Naive thymus-derived CD8-positive, alpha-beta T cell (primary cell): ENCODE measurements at regions not wholly inside any gene's neighbourhood (a gene's known extent, or its start where the extent isn't known, plus 50 kb on each side); places are given as distances from the start of the nearest gene placed in this dataset.

ENCODE experiments used
- ATAC-seq, 2 donors: fragments of 150-1000 bp; cut with Tn5 transposase in 1 of 2; sonication (Bioruptor Pico), chemical (Tn5 transposase) in 1 of 2; 1 replicate in 1 of 2; 2 replicates in 1 of 2; pipeline ENCODE4 v1.10.0; 2021; ENCODE audit warnings: mild to moderate bottlenecking in 2 of 2, moderate library complexity in 2 of 2
- POLR2A ChIA-PET: fragments of 350-600 bp; sonication (Branson Sonifier 250); formaldehyde crosslinking; loops from one replicate; lab custom pipeline; 2021; ENCODE audit warnings: antibody characterized with exemption; lab: Charles Lee
- DNase-seq, 10 donors: peaks; one replicate each; pipeline versions ENCODE4 v3.0.0 to v3.0.0-alpha.2; 2020 to 2022
- H3K27ac Mint-ChIP-seq, 10 donors: one replicate each; pipeline ENCODE4 v1.8.0; 2020 to 2022; ENCODE audit warnings: mild to moderate bottlenecking in 10 of 10, mixed read lengths in 10 of 10, moderate library complexity in 4 of 10, inconsistent platforms in 1 of 10
- H3K27me3 Mint-ChIP-seq, 5 donors: one replicate each; pipeline ENCODE4 v1.8.0; 2021 to 2022; ENCODE audit warnings: mixed read lengths in 5 of 5
- H3K36me3 Mint-ChIP-seq, 3 donors: one replicate each; pipeline ENCODE4 v1.8.0; 2020 to 2022; ENCODE audit warnings: mixed read lengths in 3 of 3, mild to moderate bottlenecking in 2 of 3, inconsistent platforms in 1 of 3
- H3K4me1 Mint-ChIP-seq, 4 donors: one replicate each; pipeline ENCODE4 v1.8.0; 2021 to 2022; ENCODE audit warnings: mixed read lengths in 4 of 4
- H3K4me3 Mint-ChIP-seq, 10 donors: one replicate each; pipeline ENCODE4 v1.8.0; 2020 to 2022; ENCODE audit warnings: mild to moderate bottlenecking in 10 of 10, mixed read lengths in 10 of 10, moderate library complexity in 6 of 10, inconsistent platforms in 1 of 10
- H3K9me3 Mint-ChIP-seq, 9 donors: one replicate each; pipeline ENCODE4 v1.8.0; 2020 to 2022; ENCODE audit warnings: mixed read lengths in 9 of 9, mild to moderate bottlenecking in 3 of 9, inconsistent platforms in 1 of 9, moderate library complexity in 1 of 9

DNA sequence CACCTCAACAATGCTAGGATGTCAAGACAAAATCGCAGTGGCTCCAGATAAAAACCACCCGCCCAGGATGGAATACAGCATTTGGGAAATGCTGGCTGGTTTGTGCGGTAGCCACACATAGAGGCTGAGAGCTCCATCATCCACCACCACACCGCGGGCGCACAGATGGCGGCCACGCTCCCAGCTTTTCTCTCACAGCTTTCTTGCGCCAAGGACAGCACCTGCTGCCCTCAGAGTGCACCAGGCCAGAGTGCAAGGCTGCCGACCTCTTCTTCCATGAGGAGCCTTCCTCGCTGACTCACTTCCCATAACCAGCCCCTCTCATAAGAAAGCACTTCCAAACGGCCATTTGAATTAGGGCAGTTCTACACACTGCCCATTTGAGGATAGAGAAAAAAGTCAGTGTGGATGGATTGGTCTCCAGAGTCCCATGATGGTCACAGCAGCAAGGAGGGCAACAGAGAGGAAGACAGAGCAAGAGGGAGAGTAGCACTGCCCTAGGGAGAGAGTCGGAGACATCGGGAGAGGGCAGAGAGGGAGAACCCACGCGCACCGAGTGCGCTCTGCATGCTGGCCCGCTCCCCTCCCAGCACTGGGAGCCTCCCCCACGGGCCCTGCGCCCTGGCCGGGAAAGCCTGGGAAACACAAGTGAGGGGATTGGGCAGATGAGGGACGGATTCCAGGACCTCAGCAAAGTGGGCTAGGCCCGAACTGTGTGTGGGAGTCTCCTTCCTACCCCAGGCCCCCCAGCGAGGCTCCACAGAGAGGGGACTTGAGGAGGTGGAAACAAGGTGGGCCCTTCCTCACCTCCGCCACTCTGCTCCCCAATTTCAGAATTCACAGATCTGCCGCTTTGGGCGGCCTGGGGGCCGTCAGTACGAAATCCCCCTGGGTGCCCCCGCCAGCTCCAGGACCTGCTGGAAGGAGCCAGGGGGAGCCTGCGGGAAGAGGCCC lies 156.9 kb downstream of the USP12 start:
- Mint-ChIP-seq H3K4me3 (no peak overlapping the region), H3K27ac (no peak overlapping the region), H3K4me1 (no peaks in the 10 kb centered on the region), H3K27me3 (peaks cover 0 to 7% (median 4%) of the 10 kb centered on the region in 5 donors), H3K9me3 (no peaks in the 10 kb centered on the region), H3K36me3 (no peaks in the 10 kb centered on the region)
- POLR2A ChIA-PET: no interaction called here
- DNase-seq: no peak
- no peak for ATAC-seq

DNA sequence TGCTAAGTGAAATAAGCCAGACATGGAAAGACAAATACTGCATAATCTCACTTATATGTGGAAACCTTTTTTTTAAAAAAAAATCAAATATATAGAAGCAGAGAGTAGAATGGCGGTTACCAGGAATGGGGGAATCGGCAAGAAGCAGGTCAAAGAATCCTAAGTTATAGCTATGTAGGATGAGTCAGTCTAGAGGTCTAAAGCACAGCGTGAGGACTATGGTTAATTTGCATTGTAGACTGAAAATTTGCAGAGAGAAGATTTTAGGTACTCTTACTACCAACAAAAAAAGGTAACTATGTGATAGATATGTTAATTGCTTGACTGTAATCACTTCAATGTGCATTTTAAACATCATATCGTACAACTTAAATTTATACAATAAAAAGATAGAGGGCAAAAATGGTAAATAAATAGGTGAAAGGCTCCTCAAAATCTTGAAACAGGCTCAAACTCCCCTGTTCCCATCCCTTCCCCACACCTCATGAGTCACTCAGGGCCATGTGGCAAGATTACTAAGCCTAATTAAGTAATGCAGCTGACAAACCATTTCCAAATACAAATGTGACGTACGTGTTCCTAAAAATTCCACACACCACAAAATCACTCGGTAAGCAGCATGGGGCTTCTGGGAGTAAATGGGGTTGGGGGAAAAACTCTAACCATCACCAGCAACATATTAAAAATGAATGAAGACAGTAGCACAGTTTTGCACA lies 159.0 kb downstream of the USP12 start:
- ATAC-seq (no peak), DNase-seq (no peak)
- Mint-ChIP-seq H3K27ac (no peak overlapping the region), H3K9me3 (no peaks in the 10 kb centered on the region), H3K4me3 (no peak overlapping the region), H3K4me1 (no peaks in the 10 kb centered on the region), H3K27me3 (peaks cover 2 to 9% (median 6%) of the 10 kb centered on the region in 5 donors), H3K36me3 (no peaks in the 10 kb centered on the region)
- POLR2A ChIA-PET: no interaction called here

DNA sequence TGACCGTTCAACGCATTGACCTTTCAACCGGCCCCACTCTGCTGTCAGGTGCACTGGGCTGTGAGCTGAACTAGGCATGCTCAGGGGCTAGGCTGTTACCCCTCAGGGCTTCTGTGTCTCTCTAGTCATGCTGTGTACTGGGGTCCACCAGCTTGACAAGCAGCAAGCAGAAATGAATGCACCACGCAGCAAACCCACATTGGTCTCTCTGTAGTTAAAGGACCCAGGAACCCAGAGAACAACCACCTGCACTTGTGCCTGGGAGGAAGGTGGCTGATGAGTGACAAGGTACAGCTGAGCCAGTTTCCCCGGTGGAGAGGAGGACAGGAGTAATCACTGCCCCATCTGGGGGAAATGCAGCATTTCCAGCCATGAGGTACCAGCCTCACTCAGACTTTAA lies 159.9 kb downstream of the USP12 start:
- POLR2A ChIA-PET: no interaction called here
- peaks cover 12 to 14% (median 13%) of the 10 kb centered on the region in 5 donors for H3K27me3 Mint-ChIP-seq
- DNase-seq (no peak), ATAC-seq (no peak)
- H3K9me3 Mint-ChIP-seq: no peaks in the 10 kb centered on the region
- H3K27ac Mint-ChIP-seq: peak overlapping the region in 1 of 10 donors; percentile 34
- H3K36me3 Mint-ChIP-seq: no peaks in the 10 kb centered on the region
- peaks cover 0 to 2% (median 0%) of the 10 kb centered on the region in 4 donors for H3K4me1 Mint-ChIP-seq
- H3K4me3 Mint-ChIP-seq: no peak overlapping the region

DNA sequence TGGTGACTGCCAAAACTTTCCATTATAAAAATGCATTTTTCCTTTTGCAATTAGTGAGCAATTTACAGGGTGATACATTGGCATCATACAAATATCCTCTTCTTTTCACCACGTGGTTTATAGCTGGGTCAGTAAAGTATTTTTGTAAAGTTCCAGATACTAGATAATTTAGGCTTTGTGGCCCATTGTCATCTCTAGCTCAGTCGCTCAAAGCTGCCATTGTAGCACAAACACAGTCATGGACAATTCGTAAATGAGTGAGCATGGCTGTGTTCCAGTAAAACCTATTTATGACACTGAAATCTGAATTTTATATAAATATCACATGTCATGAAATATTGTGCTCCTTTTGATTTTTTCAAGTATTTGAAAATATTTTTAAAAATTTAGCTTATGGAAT lies 162.9 kb downstream of the USP12 start:
- Mint-ChIP-seq H3K4me1 (peaks cover 5 to 12% (median 7%) of the 10 kb centered on the region in 4 donors), H3K27ac (no peak overlapping the region), H3K4me3 (no peak overlapping the region), H3K9me3 (no peaks in the 10 kb centered on the region), H3K36me3 (no peaks in the 10 kb centered on the region), H3K27me3 (peaks cover 23 to 35% (median 33%) of the 10 kb centered on the region in 5 donors)
- no peak for DNase-seq
- no peak for ATAC-seq
- POLR2A ChIA-PET: no interaction called here

DNA sequence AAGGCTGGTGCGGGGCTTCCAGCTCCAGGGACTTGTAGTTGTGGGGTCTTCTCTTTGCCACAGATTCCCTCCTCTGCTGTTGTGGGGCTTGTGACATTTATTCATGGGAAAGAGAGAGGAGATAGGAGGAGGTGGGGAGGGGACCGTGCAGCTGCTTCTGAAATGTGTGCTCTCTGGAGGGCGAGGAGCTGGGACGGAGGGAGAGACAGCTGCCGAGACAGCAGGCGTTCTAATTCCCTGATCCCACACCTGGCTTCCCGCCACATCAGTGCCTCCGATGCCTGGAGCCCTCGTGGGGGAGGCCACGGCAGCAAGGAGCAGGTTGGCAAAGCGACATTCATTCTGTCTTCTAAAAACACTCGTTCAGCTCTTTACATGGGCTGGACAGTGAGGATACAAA lies 164.4 kb downstream of the USP12 start:
- Mint-ChIP-seq H3K9me3 (no peaks in the 10 kb centered on the region), H3K27me3 (peaks cover 25 to 50% (median 43%) of the 10 kb centered on the region in 5 donors), H3K27ac (no peak overlapping the region), H3K4me3 (peak overlapping the region in 1 of 10 donors; percentile 7), H3K36me3 (no peaks in the 10 kb centered on the region), H3K4me1 (peaks cover 5 to 12% (median 7%) of the 10 kb centered on the region in 4 donors)
- POLR2A ChIA-PET: no interaction called here
- no peak for DNase-seq
- ATAC-seq: no peak

DNA sequence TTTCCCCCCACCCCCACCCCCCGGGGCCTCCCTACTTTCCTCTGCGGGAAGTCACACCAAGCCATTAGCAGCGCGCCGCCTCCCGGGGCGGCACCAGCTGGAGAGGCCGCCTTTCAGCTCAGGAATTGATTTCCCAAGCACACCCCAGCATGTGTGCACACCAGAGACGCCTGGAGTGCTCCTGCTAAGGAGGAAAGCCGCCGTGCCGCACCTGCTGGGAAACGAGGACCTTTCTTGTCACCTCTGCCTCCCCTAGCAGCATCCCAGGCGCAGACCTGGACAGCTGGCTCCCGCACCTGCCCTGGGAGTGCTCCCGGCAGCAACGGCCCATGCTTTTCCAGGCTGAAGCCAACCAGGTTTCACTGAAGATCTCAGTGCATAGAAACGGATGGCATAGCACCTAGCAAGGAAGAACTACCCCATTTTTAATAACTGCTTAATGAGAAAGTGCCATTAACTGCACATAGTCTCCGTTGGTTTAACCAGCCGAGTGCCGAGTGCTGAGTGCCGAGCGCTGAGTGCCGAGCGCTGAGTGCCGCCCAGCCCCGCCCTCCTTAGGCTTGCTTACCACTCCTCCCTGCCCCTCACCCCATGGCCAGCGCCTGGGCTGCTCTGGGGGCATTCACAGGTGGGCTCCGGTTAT lies 165.0 kb downstream of the USP12 start:
- DNase-seq (no peak), ATAC-seq (no peak)
- H3K36me3 Mint-ChIP-seq: no peaks in the 10 kb centered on the region
- no peaks in the 10 kb centered on the region for H3K9me3 Mint-ChIP-seq
- peaks cover 5 to 12% (median 9%) of the 10 kb centered on the region in 4 donors for H3K4me1 Mint-ChIP-seq
- H3K4me3 Mint-ChIP-seq: peak overlapping the region in 3 of 10 donors; percentile 42 to 54 (median 48)
- peak overlapping the region in 1 of 10 donors; percentile 37 for H3K27ac Mint-ChIP-seq
- POLR2A ChIA-PET: no interaction called here
- peaks cover 25 to 54% (median 48%) of the 10 kb centered on the region in 5 donors for H3K27me3 Mint-ChIP-seq

DNA sequence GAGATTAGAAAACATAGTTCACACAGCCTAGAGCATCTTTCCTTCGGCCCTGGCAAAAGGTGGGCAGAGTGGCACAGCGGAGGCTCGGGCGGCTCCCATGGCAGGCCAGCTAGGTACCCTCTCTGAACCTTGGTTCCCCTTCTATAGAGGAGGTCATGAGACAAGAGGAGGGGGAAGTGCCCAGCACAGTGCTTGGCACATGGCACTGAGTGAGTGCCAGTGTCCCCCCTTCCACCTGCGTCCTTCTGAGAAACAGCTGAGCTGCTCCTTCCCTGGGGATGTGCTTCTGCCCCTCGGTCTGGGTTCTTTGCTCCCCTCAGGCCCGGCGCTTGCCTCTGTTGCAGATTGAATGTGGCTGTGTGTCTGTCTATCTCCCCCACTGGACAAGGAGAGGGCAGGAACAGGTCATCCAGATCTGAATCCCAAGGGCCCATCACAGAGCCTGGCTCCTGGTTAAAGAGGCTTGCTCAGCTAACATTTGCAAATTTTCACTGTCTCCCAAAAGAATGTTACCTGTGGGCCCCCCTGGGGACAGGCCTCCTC lies 165.6 kb downstream of the USP12 start:
- Mint-ChIP-seq H3K4me1 (peaks cover 5 to 16% (median 10%) of the 10 kb centered on the region in 4 donors), H3K27me3 (peaks cover 25 to 60% (median 54%) of the 10 kb centered on the region in 5 donors), H3K36me3 (no peaks in the 10 kb centered on the region), H3K27ac (no peak overlapping the region), H3K9me3 (no peaks in the 10 kb centered on the region), H3K4me3 (peak overlapping the region in 1 of 10 donors; percentile 54)
- no peak for ATAC-seq
- POLR2A ChIA-PET: no interaction called here
- no peak for DNase-seq

DNA sequence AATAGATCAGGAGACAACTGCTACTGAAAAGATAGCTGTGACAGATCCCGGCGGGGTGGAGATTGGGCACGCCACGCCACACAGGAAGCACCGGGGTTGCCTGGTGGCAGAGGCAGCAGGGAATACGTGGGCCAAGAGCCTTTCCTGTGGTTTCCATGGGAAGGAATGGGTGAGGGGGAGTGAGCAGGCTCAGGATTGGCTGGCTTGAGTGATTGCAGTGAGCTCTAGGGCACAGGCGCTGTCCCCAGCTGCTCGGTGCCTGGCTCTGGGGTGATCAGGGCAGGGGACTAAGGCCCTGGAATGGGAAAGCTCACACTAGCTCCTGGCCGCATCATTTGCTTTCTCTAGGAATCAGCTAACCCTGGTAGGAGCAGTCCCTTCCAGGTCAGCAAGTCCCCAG lies 166.1 kb downstream of the USP12 start:
- Mint-ChIP-seq H3K9me3 (no peaks in the 10 kb centered on the region), H3K4me3 (peak overlapping the region in 3 of 10 donors; percentile 3 to 50 (median 23)), H3K27me3 (peaks cover 25 to 65% (median 55%) of the 10 kb centered on the region in 5 donors), H3K4me1 (peaks cover 5 to 16% (median 10%) of the 10 kb centered on the region in 4 donors), H3K36me3 (no peaks in the 10 kb centered on the region), H3K27ac (no peak overlapping the region)
- ATAC-seq (no peak), DNase-seq (no peak)
- POLR2A ChIA-PET: no interaction called here

DNA sequence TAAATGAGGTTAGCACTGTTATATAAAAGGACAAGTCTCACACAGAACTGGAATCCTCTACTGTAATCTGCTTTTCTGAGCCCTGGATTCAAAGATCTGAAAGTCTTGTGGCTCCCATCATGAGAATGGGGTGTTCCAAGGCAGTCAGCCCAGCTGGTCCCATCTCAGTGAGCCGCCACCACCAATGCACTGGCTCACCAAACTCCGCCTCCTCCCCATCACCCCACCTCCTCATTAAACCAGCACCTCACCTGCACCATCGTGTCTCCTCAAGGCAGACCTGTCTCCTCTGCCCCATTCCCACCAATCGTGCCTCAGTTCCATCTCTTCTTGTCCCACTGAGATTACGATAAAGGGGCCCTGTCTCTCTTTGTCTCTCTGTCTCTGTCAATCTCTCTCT lies 166.7 kb downstream of the USP12 start:
- Mint-ChIP-seq H3K4me1 (peaks cover 5 to 16% (median 10%) of the 10 kb centered on the region in 4 donors), H3K27me3 (peaks cover 25 to 65% (median 55%) of the 10 kb centered on the region in 5 donors), H3K27ac (peak overlapping the region in 1 of 10 donors; percentile 32), H3K4me3 (no peak overlapping the region), H3K36me3 (no peaks in the 10 kb centered on the region), H3K9me3 (no peaks in the 10 kb centered on the region)
- DNase-seq (no peak), ATAC-seq (no peak)
- POLR2A ChIA-PET: no interaction called here

DNA sequence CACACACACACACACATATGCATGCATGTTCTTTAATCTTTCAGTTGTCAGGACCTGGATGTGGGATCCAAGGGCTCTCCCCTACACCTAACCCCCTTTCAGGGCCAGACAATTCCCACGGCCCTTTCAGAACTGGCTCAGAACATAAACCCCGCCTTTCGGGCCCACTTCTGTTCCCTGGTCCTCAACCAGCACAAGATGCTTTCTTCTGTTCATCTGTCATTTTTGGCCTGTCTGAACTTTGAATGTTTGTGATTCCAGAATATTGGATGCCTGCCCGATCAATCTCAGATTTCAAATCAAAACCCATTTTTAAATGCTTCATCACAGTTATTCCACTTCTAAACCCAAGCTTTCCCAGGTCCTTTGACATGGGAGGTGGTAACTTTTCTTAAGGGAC lies 167.3 kb downstream of the USP12 start:
- no peak for DNase-seq
- Mint-ChIP-seq H3K4me3 (no peak overlapping the region), H3K4me1 (peaks cover 5 to 16% (median 10%) of the 10 kb centered on the region in 4 donors), H3K36me3 (no peaks in the 10 kb centered on the region), H3K27me3 (peaks cover 25 to 69% (median 57%) of the 10 kb centered on the region in 5 donors), H3K9me3 (no peaks in the 10 kb centered on the region), H3K27ac (no peak overlapping the region)
- ATAC-seq: no peak
- POLR2A ChIA-PET: no interaction called here

DNA sequence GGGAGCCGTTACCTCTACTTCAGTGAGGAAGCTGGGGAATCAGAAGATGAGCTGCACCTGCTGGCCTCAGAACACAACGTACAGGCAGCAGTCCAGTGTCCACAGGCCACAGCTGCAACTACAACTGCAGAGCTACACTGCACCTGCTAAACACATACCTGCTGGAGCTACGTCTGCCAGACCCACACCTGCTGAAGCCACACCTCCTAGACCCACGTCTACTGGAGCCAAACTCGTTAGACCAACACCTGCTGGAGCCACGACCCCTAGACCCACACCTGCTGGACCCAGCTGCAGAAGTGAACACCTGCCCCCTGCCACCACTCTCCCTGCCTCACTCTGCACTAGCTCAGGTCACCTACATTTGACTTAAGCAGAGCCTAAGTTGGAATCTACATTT lies 169.9 kb downstream of the USP12 start:
- peak overlapping the region in 1 of 10 donors; percentile 30 for H3K27ac Mint-ChIP-seq
- peaks cover 19 to 64% (median 54%) of the 10 kb centered on the region in 5 donors for H3K27me3 Mint-ChIP-seq
- POLR2A ChIA-PET: no interaction called here
- DNase-seq: no peak
- peaks cover 5 to 29% (median 12%) of the 10 kb centered on the region in 4 donors for H3K4me1 Mint-ChIP-seq
- no peak for ATAC-seq
- H3K9me3 Mint-ChIP-seq: peaks cover 0 to 2% (median 0%) of the 10 kb centered on the region in 9 donors
- no peak overlapping the region for H3K4me3 Mint-ChIP-seq
- no peaks in the 10 kb centered on the region for H3K36me3 Mint-ChIP-seq

DNA sequence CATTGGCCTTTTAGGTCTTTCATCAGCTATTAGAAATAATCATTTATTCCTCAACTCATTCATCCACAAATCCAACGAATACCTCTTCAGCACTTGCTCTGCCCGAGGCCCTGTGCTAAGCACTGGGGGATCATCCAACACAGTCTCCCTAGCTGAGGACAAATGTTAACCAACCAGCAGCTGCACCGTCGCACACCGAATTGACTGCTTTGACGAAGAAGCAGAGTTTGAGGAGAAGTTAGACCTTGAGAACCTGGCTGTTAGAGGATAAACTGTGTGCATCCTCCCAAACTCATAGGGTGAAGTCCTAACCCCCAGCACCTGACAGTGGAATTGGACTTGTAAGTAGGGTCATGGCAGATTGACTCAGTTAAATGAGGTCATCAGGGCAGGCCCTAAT lies 170.9 kb downstream of the USP12 start:
- no peaks in the 10 kb centered on the region for H3K36me3 Mint-ChIP-seq
- peaks cover 0 to 3% (median 0%) of the 10 kb centered on the region in 9 donors for H3K9me3 Mint-ChIP-seq
- no peak overlapping the region for H3K4me3 Mint-ChIP-seq
- POLR2A ChIA-PET: no interaction called here
- ATAC-seq: no peak
- peaks cover 5 to 27% (median 9%) of the 10 kb centered on the region in 4 donors for H3K4me1 Mint-ChIP-seq
- no peak overlapping the region for H3K27ac Mint-ChIP-seq
- DNase-seq: no peak
- peaks cover 21 to 61% (median 57%) of the 10 kb centered on the region in 5 donors for H3K27me3 Mint-ChIP-seq
